Gastrocnemius medialis (tissue), 4 donors: ENCODE measurements at regions not wholly inside any gene's neighbourhood (a gene's known extent, or its start where the extent isn't known, plus 50 kb on each side); places are given as distances from the start of the nearest gene placed in this dataset.

Source experiments
- POLR2A ChIP-seq, 2 donors: fragments of 450-650 bp; IDR thresholded peaks; one replicate each; pipeline ENCODE4 v1.6.1; 2017; ENCODE audit warnings: antibody characterized with exemption in 2 of 2, mild to moderate bottlenecking in 2 of 2, moderate library complexity in 2 of 2
- TF ChIP-seq, protein P1 (sequence below), 5 experiments: fragments of 450-650 bp in 3 of 5; fragments of 200-600 bp in 2 of 5; sonication (generic) in 2 of 5; IDR thresholded peaks in 4 of 5; conservative IDR thresholded peaks in 1 of 5; 1 replicate in 4 of 5; 2 replicates in 1 of 5; pipeline ENCODE4 v1.5.1; 2016 to 2019; ENCODE audit warnings: antibody characterized with exemption in 5 of 5, mild to moderate bottlenecking in 3 of 5, moderate library complexity in 3 of 5

GRCh38 chr7:16933296-16934279 is 51.8 kb upstream of the AGR3 start:
- TF ChIP-seq, protein P1, sequence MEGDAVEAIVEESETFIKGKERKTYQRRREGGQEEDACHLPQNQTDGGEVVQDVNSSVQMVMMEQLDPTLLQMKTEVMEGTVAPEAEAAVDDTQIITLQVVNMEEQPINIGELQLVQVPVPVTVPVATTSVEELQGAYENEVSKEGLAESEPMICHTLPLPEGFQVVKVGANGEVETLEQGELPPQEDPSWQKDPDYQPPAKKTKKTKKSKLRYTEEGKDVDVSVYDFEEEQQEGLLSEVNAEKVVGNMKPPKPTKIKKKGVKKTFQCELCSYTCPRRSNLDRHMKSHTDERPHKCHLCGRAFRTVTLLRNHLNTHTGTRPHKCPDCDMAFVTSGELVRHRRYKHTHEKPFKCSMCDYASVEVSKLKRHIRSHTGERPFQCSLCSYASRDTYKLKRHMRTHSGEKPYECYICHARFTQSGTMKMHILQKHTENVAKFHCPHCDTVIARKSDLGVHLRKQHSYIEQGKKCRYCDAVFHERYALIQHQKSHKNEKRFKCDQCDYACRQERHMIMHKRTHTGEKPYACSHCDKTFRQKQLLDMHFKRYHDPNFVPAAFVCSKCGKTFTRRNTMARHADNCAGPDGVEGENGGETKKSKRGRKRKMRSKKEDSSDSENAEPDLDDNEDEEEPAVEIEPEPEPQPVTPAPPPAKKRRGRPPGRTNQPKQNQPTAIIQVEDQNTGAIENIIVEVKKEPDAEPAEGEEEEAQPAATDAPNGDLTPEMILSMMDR (IDR thresholded peaks at IDR 0.05 in 4 of 5, conservative IDR thresholded peaks at IDR 0.05 in 1 of 5), result no peak
- TF ChIP-seq POLR2A (IDR thresholded peaks at IDR 0.05), result no peak
